GM19324 (cell line): ENCODE measurements at regions not wholly inside any gene's neighbourhood (a gene's known extent, or its start where the extent isn't known, plus 50 kb on each side); places are given as distances from the start of the nearest gene placed in this dataset.

ENCODE experiments used
- ATAC-seq: cut with Tn5 transposase; IDR thresholded peaks from one replicate; pipeline ENCODE4 v1.9.1; 2021; ENCODE audit warnings: mild to moderate bottlenecking, moderate library complexity; ENCODE audit not compliant: unreplicated experiment, low FRiP score

DNA sequence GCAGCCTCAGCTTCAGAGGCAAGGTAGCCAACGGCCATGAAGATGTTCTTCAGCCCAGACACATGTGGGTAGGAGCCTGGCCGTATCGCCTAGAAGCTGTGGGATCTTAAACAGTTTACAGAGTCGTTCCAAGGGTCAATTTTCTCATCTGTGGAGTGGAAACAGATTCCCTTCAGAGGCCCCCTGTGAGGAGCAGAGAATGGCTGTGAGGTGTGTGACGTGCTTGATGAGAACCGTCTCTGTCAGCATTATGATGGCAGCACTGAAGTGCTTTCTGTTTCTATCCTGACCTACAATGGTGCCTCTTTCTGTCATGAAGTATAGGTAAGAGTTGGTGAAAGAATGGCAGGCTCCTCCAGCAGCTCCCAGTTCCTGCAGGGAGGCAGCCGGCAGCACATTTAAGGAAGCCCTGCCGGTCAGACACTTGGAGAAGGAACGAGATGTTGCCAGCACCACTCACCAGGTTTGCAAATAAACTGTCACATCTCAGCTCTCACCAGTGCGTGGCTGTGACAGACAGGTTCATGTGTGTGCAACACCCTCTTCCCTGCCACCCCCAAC, 277.3 kb downstream of the FOXO1 start:
- ATAC-seq: peak; percentile 67

GRCh38 chr13:40390401-40390916, 276.0 kb downstream of the FOXO1 start:
- ATAC-seq: no peak

GRCh38 chr13:40391788-40392187, 274.7 kb downstream of the FOXO1 start:
- ATAC-seq: no peak

- no peak for ATAC-seq
Measured at GRCh38 chr13:40394304-40394985, 272.0 kb downstream of the FOXO1 start.

DNA sequence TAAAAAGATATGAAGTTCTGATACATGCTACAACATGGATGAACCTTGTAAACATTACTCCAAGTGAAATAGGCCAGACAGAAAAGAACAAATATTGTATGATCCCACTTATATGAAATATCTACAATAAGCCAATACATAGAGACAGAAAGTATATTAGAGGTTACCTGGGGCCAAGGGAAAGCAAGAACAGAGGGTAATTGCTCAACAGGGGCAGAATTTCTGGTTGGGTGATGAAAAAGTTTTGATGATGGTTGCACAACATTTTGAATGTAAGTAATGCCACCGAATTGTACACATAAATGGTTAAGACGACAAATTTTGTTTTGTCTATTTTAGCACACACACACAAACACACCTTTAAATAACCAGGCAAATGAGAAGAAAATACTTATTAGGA, 268.4 kb downstream of the FOXO1 start:
- no peak for ATAC-seq

- ATAC-seq: no peak
Measured at GRCh38 chr13:40399756-40400155, 266.7 kb downstream of the FOXO1 start.

DNA sequence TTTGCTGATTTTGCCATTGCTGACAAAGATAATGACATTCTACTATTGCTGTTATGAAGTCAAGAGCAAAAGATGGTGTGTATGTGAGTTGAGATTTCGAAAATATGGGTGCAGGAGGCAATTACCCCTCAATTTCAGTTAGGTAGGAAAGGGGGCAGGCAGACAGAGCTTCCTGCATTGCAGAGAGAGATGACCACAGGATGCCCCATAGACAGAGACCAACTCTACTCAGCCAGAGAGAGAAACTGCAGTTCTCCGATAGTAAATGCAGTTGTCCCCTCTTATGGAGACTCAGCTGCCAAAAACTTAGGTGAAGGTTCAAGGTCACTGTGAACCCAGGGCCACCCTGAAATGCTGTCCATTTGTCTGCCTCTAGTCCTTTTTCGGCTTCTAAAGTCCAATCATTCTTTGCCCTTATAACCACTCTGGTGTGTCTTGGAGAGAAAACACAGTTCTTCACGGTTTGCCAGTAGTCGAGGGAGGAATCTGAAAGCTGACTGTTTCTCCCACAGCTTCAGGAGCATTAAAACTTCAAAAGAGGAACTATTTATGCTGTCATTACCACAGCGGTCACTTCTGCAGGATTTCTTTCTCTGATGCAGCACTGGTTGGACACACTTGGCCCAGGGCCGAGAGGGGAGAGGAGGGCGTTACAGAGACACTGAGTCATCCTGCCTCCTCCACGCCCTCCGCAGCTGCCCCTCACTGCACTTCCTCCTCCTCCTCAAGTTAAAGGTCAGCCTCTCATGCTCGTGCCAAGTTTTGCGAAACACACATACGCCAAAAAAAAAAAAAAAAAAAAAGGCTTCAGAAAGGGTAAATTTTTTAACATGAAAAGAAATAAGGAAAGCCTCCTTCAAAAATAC, 264.3 kb downstream of the FOXO1 start:
- ATAC-seq: peak; percentile 89

DNA sequence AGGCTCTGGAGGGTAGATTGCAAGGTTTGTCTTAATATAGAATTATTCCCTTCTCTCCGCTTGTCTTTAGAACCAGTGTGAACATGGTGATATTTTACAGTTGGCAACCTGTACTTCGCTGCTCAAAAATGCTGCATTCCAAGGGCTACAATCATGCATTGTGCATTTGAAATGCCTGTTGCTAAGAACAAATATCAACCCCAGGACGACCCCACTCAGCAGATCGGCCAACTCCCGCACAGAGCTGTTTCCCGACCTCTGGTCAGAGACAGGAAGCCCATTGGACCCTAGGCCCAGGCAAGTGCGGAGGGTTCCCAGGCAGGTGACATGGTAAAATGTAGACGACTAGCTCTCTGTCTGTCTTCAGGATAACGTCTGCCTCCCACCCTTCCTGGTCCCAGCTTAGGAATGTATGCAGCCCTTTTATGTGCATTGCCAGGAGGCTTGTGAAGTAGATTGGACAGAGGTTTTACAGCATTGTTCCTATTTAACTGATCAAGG, 263.5 kb downstream of the FOXO1 start:
- ATAC-seq: no peak

GRCh38 chr13:40403509-40404241, 262.8 kb downstream of the FOXO1 start:
- no peak for ATAC-seq

DNA sequence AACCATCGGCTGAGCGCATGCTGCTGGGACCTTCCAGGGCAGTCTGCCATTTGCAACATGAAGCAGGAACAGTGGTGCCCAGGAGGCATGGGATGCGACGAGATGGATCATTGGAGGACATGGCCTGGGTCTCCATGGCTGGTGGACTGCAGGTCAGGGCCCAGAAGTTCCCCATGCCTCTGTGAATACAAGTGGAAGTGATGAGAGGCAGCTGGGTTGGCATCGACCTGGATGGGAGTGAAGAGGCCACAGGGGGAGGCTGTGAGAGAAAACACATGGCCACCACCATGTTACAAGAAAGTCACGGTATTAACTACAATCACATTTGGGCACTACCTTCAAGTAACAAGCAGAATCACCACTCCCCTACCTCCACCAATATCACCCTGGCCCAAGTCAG, 262.0 kb downstream of the FOXO1 start:
- no peak for ATAC-seq

GRCh38 chr13:40404967-40405716, 261.3 kb downstream of the FOXO1 start:
- no peak for ATAC-seq

DNA sequence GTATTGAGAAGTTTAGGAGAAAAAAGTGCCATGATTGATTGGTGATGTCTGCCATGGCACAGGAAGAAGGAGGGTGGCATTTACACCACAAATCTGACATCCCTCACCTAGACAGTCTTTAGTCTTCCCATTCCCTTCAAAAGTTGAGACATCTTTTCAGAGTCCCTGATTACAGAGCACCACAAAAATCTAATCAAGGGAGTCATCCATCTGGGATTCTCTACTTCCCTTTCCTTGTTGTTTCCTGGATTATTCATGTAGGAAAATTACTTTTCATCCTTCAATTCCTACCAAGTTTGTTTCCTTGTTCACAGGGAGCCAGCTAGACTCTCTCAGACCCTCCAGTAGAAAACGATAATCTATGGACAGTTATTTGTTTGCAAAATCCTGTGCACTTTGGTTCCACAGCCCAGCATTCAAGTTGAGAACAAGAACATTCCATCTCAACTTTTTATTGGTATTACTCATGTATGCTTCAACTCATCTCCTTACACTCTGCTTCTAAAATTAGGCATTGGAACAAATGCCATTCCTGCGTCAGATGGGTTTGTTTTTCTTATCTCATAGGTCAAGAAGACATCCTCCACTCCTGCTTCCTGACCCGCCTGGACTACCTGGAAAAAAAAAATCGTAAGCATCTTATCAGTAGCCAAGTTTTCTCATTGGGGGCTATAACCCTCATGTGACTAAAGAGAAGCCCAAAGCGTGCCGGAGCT, 259.9 kb downstream of the FOXO1 start:
- ATAC-seq: no peak

DNA sequence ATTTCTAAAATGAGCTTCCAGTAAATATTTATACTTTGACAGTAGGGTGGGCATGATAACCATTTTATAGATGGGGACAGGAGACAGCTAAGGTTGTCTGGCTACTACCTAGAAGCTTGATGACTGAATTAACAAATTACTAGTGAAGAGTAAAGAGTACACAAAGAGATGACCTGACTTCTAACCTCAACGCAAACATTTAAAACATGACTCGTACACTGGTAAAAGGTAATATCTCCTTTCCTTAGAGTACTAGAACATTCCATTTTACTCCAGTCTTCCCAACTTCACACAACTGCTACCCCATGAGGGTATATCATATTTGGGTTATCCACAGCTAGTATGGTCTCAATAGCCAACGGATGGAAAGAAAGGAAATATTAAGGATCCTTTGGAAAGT, 258.9 kb downstream of the FOXO1 start:
- no peak for ATAC-seq

- ATAC-seq: no peak
Measured at GRCh38 chr13:40408602-40409001, 257.8 kb downstream of the FOXO1 start.

DNA sequence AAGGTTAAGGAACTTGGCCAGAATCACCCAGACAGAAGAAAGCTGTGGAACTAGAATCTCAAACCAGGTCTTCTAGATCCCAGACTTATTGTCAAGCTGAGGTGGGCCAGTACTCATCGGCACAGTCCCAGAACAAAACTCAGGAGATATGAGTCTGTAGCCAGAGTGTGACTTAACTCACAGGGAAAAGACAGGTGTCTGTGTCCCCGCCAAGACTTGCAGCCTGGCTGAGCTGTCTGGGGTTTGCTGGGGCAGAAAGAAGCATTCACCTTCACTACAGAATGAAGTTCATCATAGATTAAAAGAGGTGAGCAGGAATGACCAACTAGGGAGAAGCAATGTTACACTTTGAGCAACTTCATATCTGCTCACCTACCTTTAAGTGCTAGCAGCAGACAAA, 257.2 kb downstream of the FOXO1 start:
- ATAC-seq: no peak

GRCh38 chr13:40410315-40410714, 256.1 kb downstream of the FOXO1 start:
- ATAC-seq: no peak

DNA sequence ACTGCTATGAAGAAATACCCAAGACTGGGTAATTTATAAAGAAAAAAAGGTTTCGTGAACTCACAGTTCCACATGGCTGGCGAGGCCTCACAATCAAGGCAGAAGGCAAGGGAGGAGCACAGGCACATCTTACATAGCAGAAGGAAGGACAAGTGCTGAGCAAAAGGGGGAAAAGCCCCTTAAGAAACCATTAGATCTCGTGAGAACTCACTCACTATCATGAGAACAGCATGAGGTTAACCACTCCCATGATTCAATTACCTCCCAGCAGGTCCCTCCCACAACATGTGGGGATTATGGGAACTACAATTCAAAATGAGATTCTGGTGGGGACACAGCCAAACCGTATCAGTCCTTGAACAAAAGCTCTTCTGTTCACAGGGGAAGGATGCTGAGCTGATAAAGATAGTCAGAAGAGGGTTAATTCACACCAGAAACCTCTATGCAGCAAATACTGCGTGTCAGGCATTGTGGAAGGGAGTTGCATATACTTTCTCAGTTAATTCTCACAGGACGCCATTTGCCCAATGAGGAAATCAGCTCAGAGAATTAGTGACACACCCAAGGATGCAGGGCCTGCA, 246.2 kb downstream of the FOXO1 start:
- ATAC-seq: no peak

GRCh38 chr13:40422588-40423235, 243.7 kb downstream of the FOXO1 start:
- ATAC-seq: no peak
